ENCODE measurements at regions not wholly inside any gene's neighbourhood (a gene's known extent, or its start where the extent isn't known, plus 50 kb on each side); places are given as distances from the start of the nearest gene placed in this dataset.

DNA sequence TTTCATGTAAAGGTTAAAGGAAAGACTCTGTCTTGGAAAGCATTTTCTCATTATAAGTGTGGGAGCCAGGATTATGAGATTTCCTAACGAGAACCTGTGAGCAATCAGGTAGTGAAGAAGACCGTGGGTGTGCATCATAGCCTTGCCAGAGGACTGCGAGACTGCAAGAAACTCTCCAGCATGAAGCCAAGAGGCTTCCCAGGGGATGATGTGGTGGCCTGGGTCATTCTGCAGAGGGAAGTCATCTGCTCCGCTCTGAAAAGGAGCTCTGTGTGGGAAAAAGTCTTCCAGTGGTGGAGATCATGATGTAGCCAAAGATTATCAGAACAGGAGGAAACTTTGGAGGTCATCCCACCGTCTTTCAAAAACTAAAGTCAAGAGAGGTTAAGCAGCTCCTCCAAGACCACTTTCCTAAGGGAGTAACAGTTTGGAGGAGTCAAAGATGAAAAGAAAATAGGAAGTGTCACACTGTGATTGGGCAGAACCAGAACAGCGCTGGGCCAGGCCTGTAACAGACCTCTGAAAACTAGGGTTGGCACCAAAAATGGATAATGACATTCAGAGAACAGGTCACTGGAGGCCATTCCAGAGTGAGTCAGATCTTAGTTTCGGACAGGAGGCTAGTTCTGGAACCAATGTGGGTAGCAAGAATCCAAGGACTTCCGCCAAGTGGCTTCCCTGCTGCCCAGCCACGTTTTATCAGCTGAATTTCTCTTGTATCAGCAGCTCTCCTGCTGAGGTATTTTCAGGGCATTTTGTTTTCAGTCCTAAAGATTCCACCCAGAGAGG, 113.0 kb downstream of the LRATD1 start:
- TF ChIP-seq, protein P1, sequence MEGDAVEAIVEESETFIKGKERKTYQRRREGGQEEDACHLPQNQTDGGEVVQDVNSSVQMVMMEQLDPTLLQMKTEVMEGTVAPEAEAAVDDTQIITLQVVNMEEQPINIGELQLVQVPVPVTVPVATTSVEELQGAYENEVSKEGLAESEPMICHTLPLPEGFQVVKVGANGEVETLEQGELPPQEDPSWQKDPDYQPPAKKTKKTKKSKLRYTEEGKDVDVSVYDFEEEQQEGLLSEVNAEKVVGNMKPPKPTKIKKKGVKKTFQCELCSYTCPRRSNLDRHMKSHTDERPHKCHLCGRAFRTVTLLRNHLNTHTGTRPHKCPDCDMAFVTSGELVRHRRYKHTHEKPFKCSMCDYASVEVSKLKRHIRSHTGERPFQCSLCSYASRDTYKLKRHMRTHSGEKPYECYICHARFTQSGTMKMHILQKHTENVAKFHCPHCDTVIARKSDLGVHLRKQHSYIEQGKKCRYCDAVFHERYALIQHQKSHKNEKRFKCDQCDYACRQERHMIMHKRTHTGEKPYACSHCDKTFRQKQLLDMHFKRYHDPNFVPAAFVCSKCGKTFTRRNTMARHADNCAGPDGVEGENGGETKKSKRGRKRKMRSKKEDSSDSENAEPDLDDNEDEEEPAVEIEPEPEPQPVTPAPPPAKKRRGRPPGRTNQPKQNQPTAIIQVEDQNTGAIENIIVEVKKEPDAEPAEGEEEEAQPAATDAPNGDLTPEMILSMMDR (IDR thresholded peaks at IDR 0.05): no peak
- no peak overlapping the region for H3K4me3 ChIP-seq
- intact Hi-C loops (cut with DNase I, micrococcal nuclease): no loop called here
- ATAC-seq: no peak
- no peaks in the 10 kb centered on the region for H3K36me3 ChIP-seq (ENCODE audit: low read depth)
- no peak for DNase-seq
- no peaks in the 10 kb centered on the region for H3K9me3 ChIP-seq
- no peaks in the 10 kb centered on the region for H3K4me1 ChIP-seq (ENCODE audit: low read depth)

DNA sequence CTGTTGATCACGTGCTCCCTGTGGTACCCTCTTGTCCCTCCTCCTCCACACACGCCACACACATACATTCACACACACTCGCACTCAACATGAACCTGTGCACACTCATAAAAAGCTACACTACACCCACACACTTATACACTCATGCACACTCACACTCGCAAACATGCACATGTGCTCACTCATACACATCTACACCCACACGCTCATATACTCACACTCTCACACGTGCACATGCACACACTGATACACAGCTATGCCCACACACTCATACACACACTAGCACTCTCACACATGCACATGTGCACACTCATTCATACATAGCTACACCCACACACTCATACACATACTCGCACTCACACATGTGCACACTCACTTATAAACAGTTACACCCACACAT, 113.6 kb downstream of the LRATD1 start:
- no peaks in the 10 kb centered on the region for H3K4me1 ChIP-seq (ENCODE audit: low read depth)
- H3K36me3 ChIP-seq (ENCODE audit: low read depth): no peaks in the 10 kb centered on the region
- H3K9me3 ChIP-seq: no peaks in the 10 kb centered on the region
- DNase-seq: no peak
- ATAC-seq: no peak
- intact Hi-C loops (cut with DNase I, micrococcal nuclease): no loop called here
- TF ChIP-seq, protein P1 (IDR thresholded peaks at IDR 0.05): no peak
- no peak overlapping the region for H3K4me3 ChIP-seq

DNA sequence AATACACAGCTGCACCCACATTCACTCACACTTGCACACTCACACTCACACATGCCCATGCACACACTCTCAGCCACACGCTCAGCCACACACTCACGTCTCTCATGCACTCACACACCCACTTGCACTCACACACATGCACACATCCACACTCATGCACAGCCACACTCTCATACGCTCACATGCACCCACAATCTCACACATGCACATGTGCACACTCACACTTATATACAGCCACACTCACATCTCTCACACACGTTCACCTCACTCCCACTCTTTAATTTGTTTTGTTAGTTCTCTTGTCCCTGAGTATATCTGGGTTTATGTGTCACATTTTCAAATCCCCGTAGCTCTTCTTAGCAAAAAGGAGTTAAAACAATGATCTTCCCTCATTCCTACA, 114.9 kb downstream of the LRATD1 start:
- DNase-seq (no peak), ATAC-seq (no peak)
- Histone ChIP-seq H3K4me3 (no peak overlapping the region), H3K9me3 (no peaks in the 10 kb centered on the region), H3K36me3 (ENCODE audit: low read depth) (no peaks in the 10 kb centered on the region), H3K4me1 (ENCODE audit: low read depth) (no peaks in the 10 kb centered on the region)
- TF ChIP-seq, protein P1 (IDR thresholded peaks at IDR 0.05): no peak
- intact Hi-C loops (cut with DNase I, micrococcal nuclease): no loop called here

DNA sequence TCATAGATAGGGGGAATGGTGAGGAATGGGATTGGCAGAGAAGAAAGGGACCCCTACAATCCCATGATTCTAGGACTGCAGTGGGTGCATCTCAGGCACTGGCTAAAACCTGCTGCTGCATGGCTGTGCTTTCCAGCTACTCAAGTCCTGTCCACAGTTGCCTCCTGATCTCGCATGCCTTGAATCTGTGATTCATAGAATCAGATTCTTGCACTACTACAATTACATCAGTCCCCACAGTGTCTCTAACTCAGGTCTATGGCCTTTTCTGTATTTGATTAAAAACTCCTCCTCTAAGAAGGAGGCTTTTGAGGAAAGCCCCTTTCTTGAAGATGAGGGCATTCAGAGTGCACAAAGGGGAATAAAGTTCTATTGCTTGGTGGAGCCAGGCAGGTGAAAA, 117.4 kb downstream of the LRATD1 start:
- DNase-seq (no peak), ATAC-seq (no peak)
- Histone ChIP-seq H3K4me3 (no peak overlapping the region), H3K4me1 (ENCODE audit: low read depth) (no peaks in the 10 kb centered on the region), H3K36me3 (ENCODE audit: low read depth) (no peaks in the 10 kb centered on the region), H3K9me3 (no peaks in the 10 kb centered on the region)
- intact Hi-C loops (cut with DNase I, micrococcal nuclease): no loop called here
- TF ChIP-seq, protein P1 (IDR thresholded peaks at IDR 0.05): no peak

DNA sequence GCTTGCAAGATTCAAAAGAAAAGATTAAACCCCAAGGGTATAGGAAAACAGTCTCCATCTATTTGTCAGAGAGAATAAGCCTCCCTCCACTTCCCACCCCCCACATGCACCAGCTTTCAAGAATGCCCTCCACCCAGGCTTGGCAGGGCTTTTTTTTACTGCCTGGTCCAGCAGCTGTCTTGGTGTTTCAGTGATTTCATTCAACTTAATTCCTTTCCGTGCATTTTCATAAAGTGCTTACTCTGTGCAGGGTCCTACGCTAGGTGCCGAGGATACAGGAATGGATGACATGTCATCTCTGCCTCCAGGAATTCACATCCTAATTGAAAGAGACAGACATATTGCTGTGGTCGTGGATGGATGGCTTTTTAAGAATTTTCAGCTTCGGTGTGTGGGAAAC, 117.9 kb downstream of the LRATD1 start:
- no peak overlapping the region for H3K4me3 ChIP-seq
- no peaks in the 10 kb centered on the region for H3K36me3 ChIP-seq (ENCODE audit: low read depth)
- DNase-seq: no peak
- no peak for ATAC-seq
- no peaks in the 10 kb centered on the region for H3K4me1 ChIP-seq (ENCODE audit: low read depth)
- intact Hi-C loops (cut with DNase I, micrococcal nuclease): no loop called here
- TF ChIP-seq, protein P1 (IDR thresholded peaks at IDR 0.05): no peak
- H3K9me3 ChIP-seq: no peaks in the 10 kb centered on the region

Measured in mucosa of descending colon (tissue), 3 donors.